Liver (tissue), 8 donors: ENCODE measurements at regions not wholly inside any gene's neighbourhood (a gene's known extent, or its start where the extent isn't known, plus 50 kb on each side); places are given as distances from the start of the nearest gene placed in this dataset.

ENCODE experiments used
- DNase-seq: peaks from one replicate; pipeline ENCODE4 v3.0.0-alpha.2; 2017; ENCODE audit warnings: low spot score
- H3K27ac ChIP-seq, 2 donors: one replicate each; pipeline ENCODE4 v1.7.0; 2013; ENCODE audit warnings: inconsistent platforms in 2 of 2, low read length in 2 of 2, control low read depth in 1 of 2, low read depth in 1 of 2, mild to moderate bottlenecking in 1 of 2
- H3K27me3 ChIP-seq, 4 donors: one replicate each; pipeline versions ENCODE4 v1.6.1 to v1.7.0; 2013; ENCODE audit warnings: low read length in 3 of 4, inconsistent platforms in 1 of 4, mild to moderate bottlenecking in 1 of 4, moderate library complexity in 1 of 4; ENCODE audit not compliant: control insufficient read depth in 4 of 4, insufficient read depth in 4 of 4
- H3K36me3 ChIP-seq, 4 donors: one replicate each; pipeline versions ENCODE4 v1.6.1 to v1.7.0; 2013; ENCODE audit warnings: low read length in 3 of 4, mild to moderate bottlenecking in 3 of 4, low read depth in 1 of 4, moderate library complexity in 1 of 4; ENCODE audit not compliant: control insufficient read depth in 4 of 4, insufficient read depth in 3 of 4
- H3K4me1 ChIP-seq, 4 donors: one replicate each; pipeline versions ENCODE4 v1.6.1 to v1.7.0; 2013; ENCODE audit warnings: low read length in 3 of 4, mild to moderate bottlenecking in 3 of 4, moderate library complexity in 1 of 4; ENCODE audit not compliant: control insufficient read depth in 4 of 4, insufficient read depth in 4 of 4
- H3K4me3 ChIP-seq, 3 donors: one replicate each; pipeline versions ENCODE4 v1.6.1 to v1.7.0; 2013; ENCODE audit warnings: low read length in 3 of 3, control low read depth in 1 of 3, low read depth in 1 of 3, mild to moderate bottlenecking in 1 of 3
- H3K9ac ChIP-seq, 2 donors: one replicate each; pipeline ENCODE4 v1.7.0; 2013; ENCODE audit warnings: low read length in 2 of 2, mild to moderate bottlenecking in 2 of 2, moderate library complexity in 2 of 2, control low read depth in 1 of 2, low read depth in 1 of 2
- H3K9me3 ChIP-seq, 4 donors: one replicate each; pipeline versions ENCODE4 v1.6.1 to v1.7.0; 2013; ENCODE audit warnings: low read length in 3 of 4; ENCODE audit not compliant: control insufficient read depth in 4 of 4
- EGR1 ChIP-seq, 2 donors: IDR thresholded peaks; 2 replicates each; pipeline ENCODE4 v1.6.1; 2016 to 2018; ENCODE audit warnings: antibody characterized with exemption in 2 of 2, low read depth in 2 of 2
- FOXA1 ChIP-seq: IDR thresholded peaks from 2 replicates; pipeline ENCODE4 v1.6.1; 2016; ENCODE audit warnings: antibody characterized with exemption
- FOXA2 ChIP-seq: IDR thresholded peaks from 2 replicates; pipeline ENCODE4 v1.6.1; 2016; ENCODE audit warnings: antibody characterized with exemption
- GABPA ChIP-seq, 2 donors: IDR thresholded peaks in 1 of 2; conservative IDR thresholded peaks in 1 of 2; 2 replicates each; pipeline ENCODE4 v1.6.1; 2016; ENCODE audit warnings: antibody characterized with exemption in 2 of 2, mild to moderate bottlenecking in 1 of 2, moderate library complexity in 1 of 2
- HNF4A ChIP-seq, 2 donors: conservative IDR thresholded peaks; 2 replicates each; pipeline ENCODE4 v1.6.1; 2016; ENCODE audit warnings: antibody characterized with exemption in 2 of 2, mild to moderate bottlenecking in 2 of 2
- HNF4G ChIP-seq: IDR thresholded peaks from 2 replicates; pipeline ENCODE4 v1.6.1; 2016; ENCODE audit warnings: antibody characterized with exemption
- JUND ChIP-seq, 2 donors: IDR thresholded peaks; 2 replicates each; pipeline ENCODE4 v1.6.1; 2016; ENCODE audit warnings: antibody characterized with exemption in 2 of 2
- NR2F2 ChIP-seq: IDR thresholded peaks from 2 replicates; pipeline ENCODE4 v1.6.1; 2016; ENCODE audit warnings: antibody characterized with exemption
- RAD21 ChIP-seq, 2 donors: IDR thresholded peaks; 2 replicates each; pipeline ENCODE4 v1.6.1; 2016; ENCODE audit warnings: antibody characterized with exemption in 2 of 2, mild to moderate bottlenecking in 2 of 2
- RXRA ChIP-seq, 2 donors: IDR thresholded peaks; 2 replicates each; pipeline ENCODE4 v1.6.1; 2017 to 2018; ENCODE audit warnings: antibody characterized with exemption in 2 of 2, mild to moderate bottlenecking in 1 of 2
- SP1 ChIP-seq: IDR thresholded peaks from 2 replicates; pipeline ENCODE4 v1.6.1; 2018; ENCODE audit warnings: antibody characterized with exemption, mild to moderate bottlenecking
- TAF1 ChIP-seq: conservative IDR thresholded peaks from 2 replicates; pipeline ENCODE4 v1.6.1; 2016; ENCODE audit warnings: antibody characterized with exemption, mild to moderate bottlenecking
- YY1 ChIP-seq: IDR thresholded peaks from 2 replicates; pipeline ENCODE4 v1.6.1; 2016; ENCODE audit warnings: antibody characterized with exemption, mild to moderate bottlenecking
- WGBS: extraction: QIAGEN DNeasy Blood & Tissue Kit; methylation state at CpG from one replicate; pipeline ENCODE4 v1.1.7; 2013; 5-methylcytosine and 5-hydroxymethylcytosine counted together
- TF ChIP-seq, protein P1 (sequence below): IDR thresholded peaks from 2 replicates; pipeline ENCODE4 v1.6.1; 2016; ENCODE audit warnings: antibody characterized with exemption
- TF ChIP-seq, protein P2 (sequence below): IDR thresholded peaks from 2 replicates; pipeline ENCODE4 v1.6.1; 2016; ENCODE audit warnings: antibody characterized with exemption
- TF ChIP-seq, protein P3 (sequence below): IDR thresholded peaks from 2 replicates; pipeline ENCODE4 v1.6.1; 2016; ENCODE audit warnings: antibody characterized with exemption
- TF ChIP-seq, protein P4 (sequence below): IDR thresholded peaks from 2 replicates; pipeline ENCODE4 v1.6.1; 2016; ENCODE audit warnings: antibody characterized with exemption, mild to moderate bottlenecking
- TF ChIP-seq, protein P5 (sequence below): fragments of 150-350 bp; IDR thresholded peaks from 2 replicates; pipeline ENCODE4 v1.5.1; 2017; ENCODE audit warnings: improper control_type of control experiment, low read depth, low read length; ENCODE audit not compliant: missing input control
- donor health status: healthy.
- donor health status: healthy.
- donor health status: healthy.
- donor health status: healthy.
- donor health status: healthy.

DNA sequence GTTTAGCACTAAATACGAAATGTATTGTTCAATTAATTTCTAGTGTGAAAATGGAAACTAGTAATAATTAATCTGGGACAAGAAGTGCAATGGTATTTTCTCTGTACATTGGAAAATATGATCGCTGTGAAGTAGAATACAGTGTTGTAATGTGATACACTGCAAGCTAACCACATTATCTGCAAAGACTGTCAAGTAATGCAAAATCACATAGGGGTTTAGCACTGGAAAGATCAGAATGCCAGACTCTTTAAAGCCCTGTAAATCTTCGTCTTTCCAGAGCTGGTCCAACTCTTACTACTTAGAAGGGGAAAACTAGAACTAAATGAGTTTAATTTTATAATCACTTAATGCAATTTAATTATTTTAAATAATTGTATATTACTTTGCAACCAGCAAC, 544.5 kb upstream of the ANO3 start:
- TF ChIP-seq JUND (IDR thresholded peaks at IDR 0.05) (no peak), EGR1 (IDR thresholded peaks at IDR 0.05; ENCODE audit: low read depth in 2 of 2) (no peak), HNF4G (no peak), GABPA (IDR thresholded peaks at IDR 0.05 in 1 of 2, conservative IDR thresholded peaks at IDR 0.05 in 1 of 2) (no peak), RAD21 (IDR thresholded peaks at IDR 0.05) (no peak), RXRA (IDR thresholded peaks at IDR 0.05) (no peak), NR2F2 (no peak), TAF1 (no peak), YY1 (no peak), FOXA1 (no peak), FOXA2 (no peak), HNF4A (conservative IDR thresholded peaks at IDR 0.05) (no peak), SP1 (no peak)
- TF ChIP-seq, protein P1, sequence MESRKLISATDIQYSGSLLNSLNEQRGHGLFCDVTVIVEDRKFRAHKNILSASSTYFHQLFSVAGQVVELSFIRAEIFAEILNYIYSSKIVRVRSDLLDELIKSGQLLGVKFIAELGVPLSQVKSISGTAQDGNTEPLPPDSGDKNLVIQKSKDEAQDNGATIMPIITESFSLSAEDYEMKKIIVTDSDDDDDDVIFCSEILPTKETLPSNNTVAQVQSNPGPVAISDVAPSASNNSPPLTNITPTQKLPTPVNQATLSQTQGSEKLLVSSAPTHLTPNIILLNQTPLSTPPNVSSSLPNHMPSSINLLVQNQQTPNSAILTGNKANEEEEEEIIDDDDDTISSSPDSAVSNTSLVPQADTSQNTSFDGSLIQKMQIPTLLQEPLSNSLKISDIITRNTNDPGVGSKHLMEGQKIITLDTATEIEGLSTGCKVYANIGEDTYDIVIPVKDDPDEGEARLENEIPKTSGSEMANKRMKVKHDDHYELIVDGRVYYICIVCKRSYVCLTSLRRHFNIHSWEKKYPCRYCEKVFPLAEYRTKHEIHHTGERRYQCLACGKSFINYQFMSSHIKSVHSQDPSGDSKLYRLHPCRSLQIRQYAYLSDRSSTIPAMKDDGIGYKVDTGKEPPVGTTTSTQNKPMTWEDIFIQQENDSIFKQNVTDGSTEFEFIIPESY: no peak
- TF ChIP-seq, protein P2, sequence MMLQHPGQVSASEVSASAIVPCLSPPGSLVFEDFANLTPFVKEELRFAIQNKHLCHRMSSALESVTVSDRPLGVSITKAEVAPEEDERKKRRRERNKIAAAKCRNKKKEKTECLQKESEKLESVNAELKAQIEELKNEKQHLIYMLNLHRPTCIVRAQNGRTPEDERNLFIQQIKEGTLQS: no peak
- TF ChIP-seq, protein P3, sequence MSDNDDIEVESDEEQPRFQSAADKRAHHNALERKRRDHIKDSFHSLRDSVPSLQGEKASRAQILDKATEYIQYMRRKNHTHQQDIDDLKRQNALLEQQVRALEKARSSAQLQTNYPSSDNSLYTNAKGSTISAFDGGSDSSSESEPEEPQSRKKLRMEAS: no peak
- TF ChIP-seq, protein P4, sequence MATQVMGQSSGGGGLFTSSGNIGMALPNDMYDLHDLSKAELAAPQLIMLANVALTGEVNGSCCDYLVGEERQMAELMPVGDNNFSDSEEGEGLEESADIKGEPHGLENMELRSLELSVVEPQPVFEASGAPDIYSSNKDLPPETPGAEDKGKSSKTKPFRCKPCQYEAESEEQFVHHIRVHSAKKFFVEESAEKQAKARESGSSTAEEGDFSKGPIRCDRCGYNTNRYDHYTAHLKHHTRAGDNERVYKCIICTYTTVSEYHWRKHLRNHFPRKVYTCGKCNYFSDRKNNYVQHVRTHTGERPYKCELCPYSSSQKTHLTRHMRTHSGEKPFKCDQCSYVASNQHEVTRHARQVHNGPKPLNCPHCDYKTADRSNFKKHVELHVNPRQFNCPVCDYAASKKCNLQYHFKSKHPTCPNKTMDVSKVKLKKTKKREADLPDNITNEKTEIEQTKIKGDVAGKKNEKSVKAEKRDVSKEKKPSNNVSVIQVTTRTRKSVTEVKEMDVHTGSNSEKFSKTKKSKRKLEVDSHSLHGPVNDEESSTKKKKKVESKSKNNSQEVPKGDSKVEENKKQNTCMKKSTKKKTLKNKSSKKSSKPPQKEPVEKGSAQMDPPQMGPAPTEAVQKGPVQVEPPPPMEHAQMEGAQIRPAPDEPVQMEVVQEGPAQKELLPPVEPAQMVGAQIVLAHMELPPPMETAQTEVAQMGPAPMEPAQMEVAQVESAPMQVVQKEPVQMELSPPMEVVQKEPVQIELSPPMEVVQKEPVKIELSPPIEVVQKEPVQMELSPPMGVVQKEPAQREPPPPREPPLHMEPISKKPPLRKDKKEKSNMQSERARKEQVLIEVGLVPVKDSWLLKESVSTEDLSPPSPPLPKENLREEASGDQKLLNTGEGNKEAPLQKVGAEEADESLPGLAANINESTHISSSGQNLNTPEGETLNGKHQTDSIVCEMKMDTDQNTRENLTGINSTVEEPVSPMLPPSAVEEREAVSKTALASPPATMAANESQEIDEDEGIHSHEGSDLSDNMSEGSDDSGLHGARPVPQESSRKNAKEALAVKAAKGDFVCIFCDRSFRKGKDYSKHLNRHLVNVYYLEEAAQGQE: no peak
- TF ChIP-seq, protein P5, sequence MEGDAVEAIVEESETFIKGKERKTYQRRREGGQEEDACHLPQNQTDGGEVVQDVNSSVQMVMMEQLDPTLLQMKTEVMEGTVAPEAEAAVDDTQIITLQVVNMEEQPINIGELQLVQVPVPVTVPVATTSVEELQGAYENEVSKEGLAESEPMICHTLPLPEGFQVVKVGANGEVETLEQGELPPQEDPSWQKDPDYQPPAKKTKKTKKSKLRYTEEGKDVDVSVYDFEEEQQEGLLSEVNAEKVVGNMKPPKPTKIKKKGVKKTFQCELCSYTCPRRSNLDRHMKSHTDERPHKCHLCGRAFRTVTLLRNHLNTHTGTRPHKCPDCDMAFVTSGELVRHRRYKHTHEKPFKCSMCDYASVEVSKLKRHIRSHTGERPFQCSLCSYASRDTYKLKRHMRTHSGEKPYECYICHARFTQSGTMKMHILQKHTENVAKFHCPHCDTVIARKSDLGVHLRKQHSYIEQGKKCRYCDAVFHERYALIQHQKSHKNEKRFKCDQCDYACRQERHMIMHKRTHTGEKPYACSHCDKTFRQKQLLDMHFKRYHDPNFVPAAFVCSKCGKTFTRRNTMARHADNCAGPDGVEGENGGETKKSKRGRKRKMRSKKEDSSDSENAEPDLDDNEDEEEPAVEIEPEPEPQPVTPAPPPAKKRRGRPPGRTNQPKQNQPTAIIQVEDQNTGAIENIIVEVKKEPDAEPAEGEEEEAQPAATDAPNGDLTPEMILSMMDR: no peak
- H3K9ac ChIP-seq: no peak overlapping the region

More for the DNA sequence above, 544.5 kb upstream of the ANO3 start:
- H3K27ac ChIP-seq: no peak overlapping the region
- H3K36me3 ChIP-seq: no peaks in the 10 kb centered on the region
- no peak overlapping the region for H3K4me3 ChIP-seq
- 54% methylated on average over 3 of the region's 3 CpGs for WGBS
- H3K27me3 ChIP-seq: no peaks in the 10 kb centered on the region
- no peak for DNase-seq
- H3K4me1 ChIP-seq: no peaks in the 10 kb centered on the region
- no peaks in the 10 kb centered on the region for H3K9me3 ChIP-seq
